GM23248 (cell line): ENCODE measurements at regions not wholly inside any gene's neighbourhood (a gene's known extent, or its start where the extent isn't known, plus 50 kb on each side); places are given as distances from the start of the nearest gene placed in this dataset.

Experiments used
- EZH2 ChIP-seq: fragments of 200-600 bp; sonication (generic); IDR thresholded peaks from 2 replicates; pipeline ENCODE4 v1.6.1; 2018; ENCODE audit warnings: antibody characterized with exemption, mild to moderate bottlenecking; ENCODE audit not compliant: insufficient read depth, poor library complexity, severe bottlenecking
- EZH2phosphoT487 ChIP-seq: fragments of 200-600 bp; sonication (generic); IDR thresholded peaks from 2 replicates; pipeline ENCODE4 v1.6.1; 2018; ENCODE audit warnings: antibody characterized with exemption, moderate library complexity, mild to moderate bottlenecking, low read depth; ENCODE audit not compliant: insufficient read depth

GRCh38 chr15:31263751-31264558, 62.7 kb upstream of the KLF13 start:
- no peak for TF ChIP-seq EZH2
- TF ChIP-seq EZH2phosphoT487 = no peak
